ENCODE measurements at regions not wholly inside any gene's neighbourhood (a gene's known extent, or its start where the extent isn't known, plus 50 kb on each side); places are given as distances from the start of the nearest gene placed in this dataset.
"Not testable (repeated sequence)": the region's sequence is repeated elsewhere in the genome, so short reads cannot be mapped to it uniquely, and the experiment has no call there.

- TF ChIP-seq CTCF (IDR thresholded peaks at IDR 0.05; ENCODE audit: low read length); EZH2 (optimal IDR thresholded peaks at IDR 0.05; ENCODE audit: low read depth, low read length): not testable (repeated sequence)
Observed at GRCh38 chrX:117392360-117392759, 724.2 kb downstream of the KLHL13 start.
